Testis (tissue), 2 donors: ENCODE measurements at regions not wholly inside any gene's neighbourhood (a gene's known extent, or its start where the extent isn't known, plus 50 kb on each side); places are given as distances from the start of the nearest gene placed in this dataset.

Experiments used
- DNase-seq: peaks from one replicate; pipeline ENCODE4 v3.0.0-alpha.2; 2019
- H3K27ac ChIP-seq, 2 donors: fragments of 200-600 bp; sonication (generic); one replicate each; pipeline ENCODE4 v1.5.1; 2019
- H3K27me3 ChIP-seq: fragments of 200-600 bp; sonication (generic); one replicate; pipeline ENCODE4 v1.5.1; 2019
- H3K36me3 ChIP-seq: fragments of 200-600 bp; sonication (generic); one replicate; pipeline ENCODE4 v1.5.1; 2017; ENCODE audit warnings: low read depth; ENCODE audit errors: missing control alignments
- H3K4me1 ChIP-seq: fragments of 200-600 bp; sonication (generic); one replicate; pipeline ENCODE4 v1.5.1; 2019
- H3K4me3 ChIP-seq, 2 donors: fragments of 200-600 bp; sonication (generic); one replicate each; pipeline ENCODE4 v1.5.1; 2017 to 2019
- H3K9me3 ChIP-seq: fragments of 200-600 bp; sonication (generic); one replicate; pipeline ENCODE4 v1.5.1; 2017
- CTCF ChIP-seq, 3 experiments: fragments of 450-650 bp in 2 of 3; fragments of 200-600 bp in 1 of 3; sonication (generic) in 1 of 3; IDR thresholded peaks; one replicate each; pipeline ENCODE4 v1.5.1; 2016 to 2019; ENCODE audit warnings: antibody characterized with exemption in 3 of 3, mild to moderate bottlenecking in 2 of 3, moderate library complexity in 1 of 3
- POLR2A ChIP-seq: fragments of 450-650 bp; IDR thresholded peaks from one replicate; pipeline ENCODE4 v1.6.1; 2017; ENCODE audit warnings: antibody characterized with exemption, mild to moderate bottlenecking, moderate library complexity
- WGBS, 2 donors: methylation state at CpG; one replicate each; pipeline ENCODE4 v1.1.5; 2018; 5-methylcytosine and 5-hydroxymethylcytosine counted together
- intact Hi-C: fragments of 100-400 bp; cut with DNase I; formaldehyde crosslinking; loops from one replicate; pipeline ENCODE4 v1.15.1; 2023; ENCODE audit warnings: low total_unique reads

GRCh38 chr20:1823450-1823844 is 71.8 kb upstream of the SIRPA start:
- TF ChIP-seq POLR2A (no peak), CTCF (IDR thresholded peaks at IDR 0.05) (no peak)
- H3K27ac ChIP-seq: no peak overlapping the region
- no peak for DNase-seq
- H3K27me3 ChIP-seq: no peaks in the 10 kb centered on the region
- intact Hi-C loops: no loop called here
- no peak overlapping the region for H3K4me3 ChIP-seq
- H3K4me1 ChIP-seq: no peaks in the 10 kb centered on the region
- H3K36me3 ChIP-seq: no peaks in the 10 kb centered on the region
- WGBS, 2 donors: 86 to 91% methylated on average over 5 of the region's 5 CpGs
- no peaks in the 10 kb centered on the region for H3K9me3 ChIP-seq

- 91% methylated on average over 4 of the region's 4 CpGs for WGBS, 2 donors
- no peak for DNase-seq
- Histone ChIP-seq H3K27me3 (no peaks in the 10 kb centered on the region), H3K4me1 (no peaks in the 10 kb centered on the region), H3K27ac (no peak overlapping the region), H3K36me3 (no peaks in the 10 kb centered on the region), H3K9me3 (no peaks in the 10 kb centered on the region), H3K4me3 (no peak overlapping the region)
- intact Hi-C loops: no loop called here
- TF ChIP-seq CTCF (IDR thresholded peaks at IDR 0.05) (no peak), POLR2A (no peak)
Measured at GRCh38 chr20:1822564-1823449, 72.4 kb upstream of the SIRPA start.

GRCh38 chr20:1820138-1821079 is 74.8 kb upstream of the SIRPA start:
- TF ChIP-seq CTCF (IDR thresholded peaks at IDR 0.05): no peak
- TF ChIP-seq POLR2A: no peak
- Histone ChIP-seq H3K9me3 (no peaks in the 10 kb centered on the region), H3K36me3 (no peaks in the 10 kb centered on the region), H3K4me3 (no peak overlapping the region), H3K4me1 (no peaks in the 10 kb centered on the region), H3K27ac (no peak overlapping the region), H3K27me3 (no peaks in the 10 kb centered on the region)
- intact Hi-C loops: no loop called here
- DNase-seq: no peak
- 81 to 90% methylated on average over 8 of the region's 8 CpGs for whole genome bisulfite sequencing, 2 donors

GRCh38 chr20:1819311-1820137 is 75.7 kb upstream of the SIRPA start:
- DNase-seq: no peak
- H3K4me1 ChIP-seq: no peaks in the 10 kb centered on the region
- H3K27me3 ChIP-seq: no peaks in the 10 kb centered on the region
- H3K27ac ChIP-seq: no peak overlapping the region
- no peak overlapping the region for H3K4me3 ChIP-seq
- H3K36me3 ChIP-seq: no peaks in the 10 kb centered on the region
- TF ChIP-seq CTCF (IDR thresholded peaks at IDR 0.05): no peak
- TF ChIP-seq POLR2A: no peak
- intact Hi-C loops: no loop called here
- 81 to 85% methylated on average over 14 of the region's 14 CpGs for WGBS, 2 donors
- H3K9me3 ChIP-seq: no peaks in the 10 kb centered on the region
